Breast epithelium (tissue), 4 donors: ENCODE measurements at regions not wholly inside any gene's neighbourhood (a gene's known extent, or its start where the extent isn't known, plus 50 kb on each side); places are given as distances from the start of the nearest gene placed in this dataset.
"Not testable (repeated sequence)": the region's sequence is repeated elsewhere in the genome, so short reads cannot be mapped to it uniquely, and the experiment has no call there.

Experiments
- DNase-seq, 2 donors: peaks; one replicate each; pipeline ENCODE4 v3.0.0-alpha.2; 2019; ENCODE audit warnings: low spot score in 2 of 2
- H3K27ac ChIP-seq, 2 donors: fragments of 200-600 bp; sonication (generic) in 1 of 2; one replicate each; pipeline ENCODE4 v1.5.1; 2016 to 2019; ENCODE audit warnings: mild to moderate bottlenecking in 1 of 2
- H3K27me3 ChIP-seq, 2 donors: fragments of 200-600 bp; sonication (generic) in 1 of 2; one replicate each; pipeline versions ENCODE4 v1.5.1 to v1.6.0; 2017 to 2019; ENCODE audit warnings: control low read depth in 1 of 2, mild to moderate bottlenecking in 1 of 2
- H3K36me3 ChIP-seq: fragments of 200-600 bp; one replicate; pipeline ENCODE4 v1.5.1; 2019
- H3K4me1 ChIP-seq, 2 donors: fragments of 200-600 bp; sonication (generic); one replicate each; pipeline ENCODE4 v1.5.1; 2016 to 2019; ENCODE audit warnings: control low read depth in 1 of 2
- H3K4me3 ChIP-seq, 3 donors: fragments of 200-600 bp; sonication (generic); 1 replicate in 2 of 3; 2 replicates in 1 of 3; pipeline ENCODE4 v1.5.1; 2016 to 2019; ENCODE audit warnings: mild to moderate bottlenecking in 3 of 3, moderate library complexity in 2 of 3
- H3K9me3 ChIP-seq, 2 donors: fragments of 200-600 bp; sonication (generic) in 1 of 2; one replicate each; pipeline ENCODE4 v1.5.1; 2016 to 2019; ENCODE audit warnings: control low read depth in 1 of 2
- CTCF ChIP-seq, 3 donors: fragments of 450-650 bp; IDR thresholded peaks; one replicate each; pipeline ENCODE4 v1.5.1; 2016 to 2017; ENCODE audit warnings: antibody characterized with exemption in 3 of 3, mild to moderate bottlenecking in 3 of 3, moderate library complexity in 3 of 3
- POLR2A ChIP-seq: fragments of 450-650 bp; IDR thresholded peaks from one replicate; pipeline ENCODE4 v1.6.1; 2016; ENCODE audit warnings: antibody characterized with exemption, mild to moderate bottlenecking, moderate library complexity
- POLR2AphosphoS5 ChIP-seq, 3 donors: sonication (generic); formaldehyde crosslinking; IDR thresholded peaks; one replicate each; pipeline ENCODE4 v1.6.1; 2017; ENCODE audit warnings: antibody characterized with exemption in 3 of 3
- intact Hi-C: fragments of 100-400 bp; cut with DNase I; formaldehyde crosslinking; loops from one replicate; pipeline ENCODE4 v1.15.1; 2023; ENCODE audit warnings: low total_unique reads

- intact Hi-C loops: no loop called here
- no peak for TF ChIP-seq CTCF (IDR thresholded peaks at IDR 0.05)
- TF ChIP-seq POLR2A: no peak
- TF ChIP-seq POLR2AphosphoS5 (IDR thresholded peaks at IDR 0.05): no peak
These were observed 183.8 kb upstream of the SMLR1 start for GRCh38 chr6:130643361-130643760.

GRCh38 chr6:130644175-130644574, 183.0 kb upstream of the SMLR1 start:
- H3K4me3 ChIP-seq: no peak overlapping the region
- no peak for DNase-seq
- no peaks in the 10 kb centered on the region for H3K4me1 ChIP-seq
- no peaks in the 10 kb centered on the region for H3K27me3 ChIP-seq
- H3K9me3 ChIP-seq: peaks cover 6 to 8% of the 10 kb centered on the region in 2 donors
- no peak overlapping the region for H3K27ac ChIP-seq
- TF ChIP-seq POLR2A: no peak
- no peak for TF ChIP-seq POLR2AphosphoS5 (IDR thresholded peaks at IDR 0.05)
- no peak for TF ChIP-seq CTCF (IDR thresholded peaks at IDR 0.05)
- no peaks in the 10 kb centered on the region for H3K36me3 ChIP-seq
- intact Hi-C loops: no loop called here

More at GRCh38 chr6:130643361-130643760, 183.8 kb upstream of the SMLR1 start:
- Histone ChIP-seq H3K27ac (no peak overlapping the region), H3K36me3 (no peaks in the 10 kb centered on the region), H3K4me3 (no peak overlapping the region), H3K4me1 (no peaks in the 10 kb centered on the region), H3K9me3 (peaks cover 8 to 9% of the 10 kb centered on the region in 2 donors), H3K27me3 (no peaks in the 10 kb centered on the region)
- no peak for DNase-seq

GRCh38 chr6:130644769-130645168, 182.4 kb upstream of the SMLR1 start:
- H3K4me3 ChIP-seq, H3K36me3 ChIP-seq, intact Hi-C loops, H3K27me3 ChIP-seq, DNase-seq, H3K4me1 ChIP-seq, H3K9me3 ChIP-seq, H3K27ac ChIP-seq: not testable (repeated sequence)

GRCh38 chr6:130647246-130647645, 180.0 kb upstream of the SMLR1 start:
- intact Hi-C loops: no loop called here
- Histone ChIP-seq H3K9me3 (peaks cover 6 to 8% of the 10 kb centered on the region in 2 donors), H3K4me1 (no peaks in the 10 kb centered on the region), H3K27me3 (no peaks in the 10 kb centered on the region), H3K36me3 (no peaks in the 10 kb centered on the region), H3K27ac (no peak overlapping the region), H3K4me3 (no peak overlapping the region)
- TF ChIP-seq POLR2AphosphoS5 (IDR thresholded peaks at IDR 0.05) (no peak), CTCF (IDR thresholded peaks at IDR 0.05) (no peak), POLR2A (no peak)
- DNase-seq: no peak

- Histone ChIP-seq H3K4me3 (no peak overlapping the region), H3K36me3 (no peaks in the 10 kb centered on the region), H3K9me3 (no peaks in the 10 kb centered on the region), H3K4me1 (no peaks in the 10 kb centered on the region), H3K27me3 (no peaks in the 10 kb centered on the region), H3K27ac (no peak overlapping the region)
- intact Hi-C loops: no loop called here
- no peak for DNase-seq
- no peak for TF ChIP-seq POLR2AphosphoS5 (IDR thresholded peaks at IDR 0.05)
- TF ChIP-seq CTCF (IDR thresholded peaks at IDR 0.05): no peak
- no peak for TF ChIP-seq POLR2A
These were observed 171.6 kb upstream of the SMLR1 start for GRCh38 chr6:130655586-130655985.

GRCh38 chr6:130661077-130661476, 166.1 kb upstream of the SMLR1 start:
- no peak overlapping the region for H3K4me3 ChIP-seq
- H3K27ac ChIP-seq: no peak overlapping the region
- H3K4me1 ChIP-seq: no peaks in the 10 kb centered on the region
- DNase-seq: no peak
- no peak for TF ChIP-seq POLR2AphosphoS5 (IDR thresholded peaks at IDR 0.05)
- intact Hi-C loops: no loop called here
- no peaks in the 10 kb centered on the region for H3K36me3 ChIP-seq
- no peaks in the 10 kb centered on the region for H3K9me3 ChIP-seq
- no peaks in the 10 kb centered on the region for H3K27me3 ChIP-seq
